ENCODE measurements at regions not wholly inside any gene's neighbourhood (a gene's known extent, or its start where the extent isn't known, plus 50 kb on each side); places are given as distances from the start of the nearest gene placed in this dataset.

- DNase-seq (ENCODE audit: low spot score): peak; percentile 70
Measured at GRCh38 chr7:41002741-41003610, 699.9 kb downstream of the INHBA start.

GRCh38 chr7:41000042-41000441 lies 702.8 kb downstream of the INHBA start:
- DNase-seq (ENCODE audit: low spot score): no peak

GRCh38 chr7:40996233-40996677 lies 706.6 kb downstream of the INHBA start:
- no peak for DNase-seq (ENCODE audit: low spot score)

- DNase-seq (ENCODE audit: low spot score): no peak
Measured at GRCh38 chr7:40990841-40991240, 712.0 kb downstream of the INHBA start.

- DNase-seq (ENCODE audit: low spot score): no peak
Measured at GRCh38 chr7:40987571-40987970, 715.3 kb downstream of the INHBA start.

GRCh38 chr7:40986351-40986873 lies 716.5 kb downstream of the INHBA start:
- no peak for DNase-seq (ENCODE audit: low spot score)

- no peak for DNase-seq (ENCODE audit: low spot score)
Measured at GRCh38 chr7:40983111-40983510, 719.8 kb downstream of the INHBA start.

GRCh38 chr7:40979296-40979695 lies 723.6 kb downstream of the INHBA start:
- DNase-seq (ENCODE audit: low spot score): no peak

GRCh38 chr7:40978047-40978446 lies 724.8 kb downstream of the INHBA start:
- no peak for DNase-seq (ENCODE audit: low spot score)

- DNase-seq (ENCODE audit: low spot score): no peak
Measured at GRCh38 chr7:40977533-40977932, 725.4 kb downstream of the INHBA start.

- no peak for DNase-seq (ENCODE audit: low spot score)
Measured at GRCh38 chr7:40972426-40972825, 730.5 kb downstream of the INHBA start.

GRCh38 chr7:40969641-40970040 lies 733.2 kb downstream of the INHBA start:
- no peak for DNase-seq (ENCODE audit: low spot score)

GRCh38 chr7:40966693-40967092 lies 736.2 kb downstream of the INHBA start:
- DNase-seq (ENCODE audit: low spot score): no peak

GRCh38 chr7:40965774-40966173 lies 737.1 kb downstream of the INHBA start:
- DNase-seq (ENCODE audit: low spot score): no peak

- peak; percentile 20 for DNase-seq (ENCODE audit: low spot score)
Measured at GRCh38 chr7:40965016-40965415, 737.9 kb downstream of the INHBA start.

- DNase-seq (ENCODE audit: low spot score): no peak
Measured at GRCh38 chr7:40964610-40965009, 738.3 kb downstream of the INHBA start.

GRCh38 chr7:40959955-40960354 lies 742.9 kb downstream of the INHBA start:
- no peak for DNase-seq (ENCODE audit: low spot score)

GRCh38 chr7:40948239-40948638 lies 754.7 kb downstream of the INHBA start:
- DNase-seq (ENCODE audit: low spot score): no peak

- no peak for DNase-seq (ENCODE audit: low spot score)
Measured at GRCh38 chr7:40947566-40947965, 755.3 kb downstream of the INHBA start.

- no peak for DNase-seq (ENCODE audit: low spot score)
Measured at GRCh38 chr7:40946549-40946948, 756.3 kb downstream of the INHBA start.

GRCh38 chr7:40945788-40946187 lies 757.1 kb downstream of the INHBA start:
- no peak for DNase-seq (ENCODE audit: low spot score)

- DNase-seq (ENCODE audit: low spot score): no peak
Measured at GRCh38 chr7:40944981-40945585, 757.8 kb downstream of the INHBA start.

GRCh38 chr7:40937879-40938278 lies 765.0 kb downstream of the INHBA start:
- DNase-seq (ENCODE audit: low spot score): no peak
